Stimulated activated CD8-positive, alpha-beta memory T cell treated with anti-CD3 and anti-CD28 coated beads, Interleukin-12 subunit alpha, Interleukin-12 subunit beta, amount 100 ng/mL, for 1 hour (primary cell): ENCODE measurements at regions not wholly inside any gene's neighbourhood (a gene's known extent, or its start where the extent isn't known, plus 50 kb on each side); places are given as distances from the start of the nearest gene placed in this dataset.
"Not testable (repeated sequence)": the region's sequence is repeated elsewhere in the genome, so short reads cannot be mapped to it uniquely, and the experiment has no call there.

Experiments
- DNase-seq: peaks from one replicate; pipeline ENCODE4 v3.0.0-alpha.2; 2020; ENCODE audit warnings: low read depth

DNA sequence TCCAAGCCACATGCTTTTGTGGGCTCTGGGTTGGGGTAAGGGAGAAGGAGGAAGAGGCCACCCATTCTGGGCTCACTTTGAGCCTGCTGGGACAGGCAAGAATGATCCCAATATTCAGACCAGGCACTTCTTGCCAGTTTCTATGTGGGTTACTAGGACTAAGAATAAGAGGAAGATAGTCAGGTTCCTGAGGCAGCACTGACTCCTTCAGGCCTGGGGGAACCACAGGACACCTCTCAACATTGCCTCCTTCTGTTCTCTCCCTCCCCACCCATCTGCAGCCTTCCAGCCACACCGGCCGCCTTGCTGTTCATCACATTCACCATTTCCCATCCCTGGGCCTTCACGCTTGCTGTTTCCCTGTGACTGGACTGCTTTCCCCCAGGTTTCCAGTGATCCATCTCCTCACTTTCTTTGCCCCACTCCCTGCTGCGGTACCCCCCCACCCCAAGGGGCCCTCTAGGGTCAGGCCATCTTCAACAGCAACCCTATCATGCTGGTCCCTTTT is 69.2 kb upstream of the SIRPA start:
- no peak for DNase-seq

DNA sequence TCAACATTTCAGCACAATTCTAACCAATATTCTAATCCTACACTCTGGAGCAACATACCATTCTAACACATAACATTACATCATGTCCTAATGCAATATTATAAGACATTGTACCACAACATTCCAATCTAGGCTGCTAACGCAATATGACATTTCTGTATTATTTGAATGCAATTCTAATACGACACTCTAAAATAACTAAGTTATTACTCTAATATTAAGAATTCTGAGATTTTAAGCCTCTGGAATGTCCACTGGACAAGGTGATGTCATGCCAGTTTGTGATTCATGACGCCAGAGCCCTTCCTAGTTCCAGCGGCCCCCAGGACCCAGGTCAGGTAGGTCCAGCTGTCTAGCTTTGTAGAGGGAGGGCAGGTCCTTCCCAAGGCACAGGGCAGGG is 69.7 kb upstream of the SIRPA start:
- no peak for DNase-seq

DNA sequence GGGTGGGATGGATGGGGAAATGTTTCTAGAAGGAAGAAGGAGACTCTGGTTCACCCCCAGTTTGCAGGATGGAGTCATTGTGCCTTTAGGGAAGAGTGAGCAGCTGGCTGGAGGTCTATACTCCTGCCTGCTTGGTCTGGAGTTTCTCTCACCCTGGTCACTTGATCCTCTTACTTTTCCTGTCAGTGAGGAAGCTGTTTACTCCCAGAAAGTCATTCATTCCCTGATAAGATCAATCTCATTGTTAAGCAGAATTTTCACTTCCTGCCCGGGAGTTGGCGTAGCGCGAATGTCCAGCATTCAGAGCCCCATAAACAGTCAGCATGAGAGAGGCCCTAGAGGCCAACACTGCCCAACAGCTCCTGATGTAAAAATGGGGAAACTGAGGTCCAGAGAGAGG is 70.4 kb upstream of the SIRPA start:
- DNase-seq: no peak

DNA sequence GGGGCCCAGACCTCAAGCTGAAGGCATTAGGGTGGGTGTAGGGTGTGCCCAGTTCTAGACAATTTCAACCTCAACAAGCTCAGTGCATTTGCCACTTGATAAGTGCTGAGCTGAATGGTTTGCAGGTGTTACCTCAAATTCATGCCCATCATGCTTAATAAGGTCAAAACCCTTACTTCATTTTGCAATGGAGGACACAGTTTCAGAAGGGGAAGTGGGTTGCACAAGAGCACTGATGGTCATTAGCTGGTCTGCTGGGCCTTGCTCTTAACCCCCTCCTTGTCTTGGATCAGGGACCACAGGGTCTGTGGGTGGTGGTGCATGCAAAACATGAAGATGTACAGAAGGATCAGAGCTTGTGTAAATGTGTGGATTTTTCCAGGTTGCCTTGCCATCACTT is 71.0 kb upstream of the SIRPA start:
- DNase-seq: no peak

DNA sequence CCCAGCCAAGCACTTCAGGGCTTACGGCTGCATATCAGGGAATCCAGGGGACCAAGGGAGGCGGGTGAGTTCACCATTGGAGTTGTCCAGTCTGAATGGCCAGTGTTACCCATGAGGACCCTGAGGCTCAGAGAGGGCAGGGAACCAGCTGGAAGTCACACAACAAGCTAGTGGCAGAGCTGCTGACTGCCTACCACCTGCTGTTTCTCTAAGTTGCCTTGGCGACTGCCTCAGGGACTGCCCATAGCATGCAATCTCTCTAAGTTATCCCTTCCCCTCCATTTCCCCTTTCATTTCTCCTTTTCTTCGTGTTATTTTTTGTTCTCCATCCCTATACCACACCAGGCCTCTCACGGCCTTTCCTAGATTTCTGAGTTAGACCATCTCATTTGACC is 71.8 kb upstream of the SIRPA start:
- DNase-seq: no peak

DNA sequence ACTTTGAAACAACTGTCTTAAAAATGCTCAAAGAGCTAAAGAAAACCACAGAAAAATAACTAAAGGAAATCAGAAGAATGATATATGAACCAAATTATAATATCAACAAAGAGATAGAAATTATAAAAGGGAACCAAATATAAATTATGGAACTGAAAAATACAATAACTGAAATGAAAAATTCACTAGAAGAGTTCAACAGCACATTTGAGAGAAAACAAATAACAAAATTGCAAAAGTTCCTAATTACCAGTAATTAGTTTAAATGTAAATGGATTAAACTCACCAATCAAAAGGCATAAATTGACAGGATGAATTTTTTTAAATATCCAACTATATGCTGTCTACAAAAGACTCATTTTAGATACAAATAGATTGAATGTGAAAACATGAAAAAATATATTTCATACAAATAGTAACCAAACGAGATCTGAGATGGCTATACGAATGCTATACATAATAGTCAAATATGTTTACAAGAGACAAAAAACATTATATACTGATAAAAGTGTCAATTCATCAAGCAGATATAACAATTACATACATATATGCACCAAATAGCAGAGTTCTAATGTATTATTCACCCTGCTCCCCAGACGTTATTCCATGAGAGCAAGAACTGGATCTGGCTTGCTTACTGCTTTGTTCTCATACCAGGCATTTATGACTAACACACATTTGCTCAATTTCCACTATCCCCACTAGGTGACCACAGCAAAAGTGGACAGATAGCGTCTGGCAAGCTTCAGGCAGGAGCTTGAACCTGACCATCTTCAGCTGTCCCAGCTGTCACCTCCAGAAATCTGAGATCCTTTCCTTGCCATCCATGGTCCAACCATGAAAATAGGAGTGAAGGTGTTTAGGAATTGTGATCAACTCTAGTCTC is 72.4 kb upstream of the SIRPA start:
- no peak for DNase-seq

DNA sequence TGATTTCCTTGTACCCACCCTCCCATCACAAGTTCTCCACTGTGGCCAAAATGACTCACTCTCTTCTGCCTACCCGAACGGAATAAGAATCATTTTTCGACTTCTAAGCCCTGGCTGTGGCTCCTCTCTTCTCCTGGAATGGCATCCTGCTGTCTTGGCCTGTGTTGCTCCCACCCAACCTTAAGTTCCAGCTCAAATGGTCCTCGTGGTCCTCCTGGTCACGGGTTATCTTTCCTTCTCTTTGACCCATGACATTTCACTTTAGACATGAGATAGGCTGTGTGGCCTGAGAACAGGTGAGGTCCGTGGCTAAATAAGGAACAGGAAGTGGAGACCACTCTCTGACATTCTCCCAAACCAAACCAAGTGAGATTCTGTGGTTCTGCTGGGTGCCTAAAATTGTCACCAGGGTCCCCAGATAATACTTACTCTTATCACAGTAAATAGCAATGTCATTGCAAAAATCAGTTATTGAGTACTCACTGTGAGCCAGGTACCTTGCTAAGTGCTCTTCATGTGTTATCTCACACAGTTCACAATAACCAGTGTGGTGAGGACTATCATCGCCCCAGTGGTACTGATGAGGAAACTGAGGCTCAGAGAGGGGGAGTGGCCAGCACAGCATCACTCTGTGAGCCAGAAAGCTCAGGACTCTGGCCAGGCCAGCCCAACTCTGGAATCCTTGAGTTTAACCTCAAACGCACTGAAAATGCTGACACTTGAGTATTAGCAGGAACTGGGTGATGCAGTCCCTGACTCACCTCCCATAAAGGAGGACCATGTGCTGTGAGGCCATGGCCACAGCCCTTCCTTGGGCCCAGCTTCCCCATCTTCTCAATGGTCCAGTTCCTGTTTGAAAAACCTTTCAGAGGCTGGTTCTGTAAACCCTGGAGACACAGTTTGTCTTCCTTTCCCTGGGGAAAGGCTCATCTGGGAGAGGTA is 74.8 kb upstream of the SIRPA start:
- no peak for DNase-seq

DNA sequence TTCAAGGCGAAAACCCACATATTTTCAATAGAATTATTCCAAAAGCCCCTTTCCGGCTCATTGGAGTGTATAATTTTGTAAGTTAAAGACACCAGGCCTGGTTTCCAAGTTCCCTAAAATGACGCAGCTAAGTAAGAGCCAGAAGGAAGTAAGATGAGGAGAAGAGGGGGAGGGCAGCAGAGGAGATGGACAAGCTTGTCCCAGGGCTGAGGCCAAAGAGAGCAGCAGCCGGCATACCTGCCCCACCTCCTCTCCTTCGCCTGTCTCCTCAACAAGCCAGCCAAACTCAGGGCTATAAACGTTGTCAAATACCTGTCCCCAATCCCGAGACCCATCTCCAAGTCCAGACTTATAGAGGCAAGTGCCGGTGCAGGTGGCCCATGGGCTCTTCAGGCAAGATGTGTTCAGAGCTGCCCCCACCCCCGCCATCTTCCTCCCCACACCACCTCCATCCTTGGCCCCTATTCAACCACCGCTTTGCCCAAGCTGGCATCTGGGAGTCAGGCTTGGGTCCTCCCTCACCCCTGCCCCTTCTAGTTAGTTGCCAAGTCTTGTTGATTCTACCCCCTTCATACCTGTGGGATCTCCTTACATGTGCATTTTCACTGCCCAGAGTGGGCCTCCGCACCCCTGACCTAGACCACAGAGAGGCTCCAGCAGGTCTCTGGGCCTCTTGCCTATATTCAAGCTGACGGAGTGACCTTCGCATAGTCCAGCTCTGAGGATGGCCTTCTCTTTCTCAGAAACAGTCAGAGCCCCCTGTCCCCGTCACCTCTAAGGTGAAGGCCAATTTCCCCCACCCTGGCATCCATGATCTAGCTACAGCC is 75.7 kb upstream of the SIRPA start:
- DNase-seq: no peak

DNA sequence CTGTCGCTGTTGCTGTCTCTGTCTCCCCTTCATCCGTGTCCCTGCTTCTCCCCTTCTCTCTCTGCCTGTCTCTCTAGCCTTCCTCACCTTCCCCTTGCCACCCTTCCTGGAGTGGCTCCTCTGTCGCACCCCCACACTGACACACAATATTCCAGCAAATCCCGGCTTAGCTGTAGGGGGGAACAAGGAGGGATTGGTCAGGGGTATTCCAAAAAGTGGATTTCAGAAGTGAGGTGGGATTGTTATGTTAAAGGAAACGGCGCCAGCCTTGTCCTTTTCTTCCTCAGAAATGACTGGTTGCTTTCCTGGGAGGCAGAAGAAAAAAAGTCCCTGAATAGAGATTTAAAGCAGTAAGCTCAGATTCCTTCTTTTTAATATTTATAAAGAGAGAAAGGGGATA is 76.3 kb upstream of the SIRPA start:
- no peak for DNase-seq

DNA sequence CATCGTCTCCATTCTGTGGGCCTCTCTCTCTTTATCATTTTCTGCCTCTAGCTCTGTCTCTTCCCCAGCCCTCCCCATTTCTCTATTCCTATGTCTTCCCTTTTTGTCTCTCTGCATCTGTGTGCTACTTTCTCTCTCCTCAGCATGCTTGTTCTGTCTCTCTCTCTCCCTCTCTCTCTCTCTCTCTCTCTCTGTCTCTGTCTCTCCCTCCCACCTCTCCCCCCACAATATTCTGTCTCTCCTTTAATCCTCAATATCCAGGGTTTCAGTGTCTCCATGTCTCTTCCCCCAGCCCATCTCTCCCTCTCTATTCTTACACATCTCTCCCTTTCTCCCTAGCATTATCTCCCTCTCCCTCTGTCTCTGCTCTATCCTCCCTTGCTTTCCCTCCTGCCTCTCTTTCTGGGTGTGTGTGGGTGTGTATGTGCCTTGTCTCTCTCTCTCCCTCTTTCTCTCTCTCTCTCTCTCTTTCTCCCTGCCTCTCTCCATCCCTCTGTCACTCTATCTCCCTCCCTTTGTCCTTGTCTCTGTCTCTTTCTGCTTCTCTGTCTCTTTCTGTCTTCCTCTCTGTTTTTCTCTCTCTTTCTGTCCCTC is 76.9 kb upstream of the SIRPA start:
- DNase-seq: no peak

DNA sequence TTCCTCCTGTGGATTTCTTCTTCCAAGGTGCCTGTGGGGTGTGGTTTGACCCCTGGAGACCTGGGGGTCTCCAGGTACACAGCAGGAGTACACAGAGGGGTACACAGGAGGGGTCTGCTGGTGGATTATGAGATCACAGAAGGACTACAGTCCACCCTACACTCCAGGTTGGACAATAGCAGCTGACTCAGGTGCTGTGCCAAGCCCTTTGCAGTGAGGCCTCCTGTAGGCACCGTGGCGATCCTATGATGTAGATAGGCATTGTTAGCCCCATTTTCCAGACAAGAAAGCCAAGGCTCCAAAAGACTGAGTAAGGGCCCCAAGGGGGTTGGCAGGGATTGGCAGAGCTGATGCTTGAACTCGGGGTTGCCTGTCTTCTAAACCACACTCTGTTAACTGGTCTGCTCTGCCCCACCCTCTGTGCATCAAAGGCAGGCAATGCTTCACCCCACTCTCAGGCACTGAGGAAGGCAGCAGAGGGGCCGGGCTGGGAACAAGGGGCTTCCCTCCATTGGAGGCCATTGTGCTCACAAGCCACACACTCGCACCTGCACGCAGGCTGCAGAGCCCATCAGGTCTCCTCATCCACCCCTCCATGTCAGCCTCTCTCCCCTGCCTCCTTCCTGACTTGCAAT is 77.5 kb upstream of the SIRPA start:
- no peak for DNase-seq

DNA sequence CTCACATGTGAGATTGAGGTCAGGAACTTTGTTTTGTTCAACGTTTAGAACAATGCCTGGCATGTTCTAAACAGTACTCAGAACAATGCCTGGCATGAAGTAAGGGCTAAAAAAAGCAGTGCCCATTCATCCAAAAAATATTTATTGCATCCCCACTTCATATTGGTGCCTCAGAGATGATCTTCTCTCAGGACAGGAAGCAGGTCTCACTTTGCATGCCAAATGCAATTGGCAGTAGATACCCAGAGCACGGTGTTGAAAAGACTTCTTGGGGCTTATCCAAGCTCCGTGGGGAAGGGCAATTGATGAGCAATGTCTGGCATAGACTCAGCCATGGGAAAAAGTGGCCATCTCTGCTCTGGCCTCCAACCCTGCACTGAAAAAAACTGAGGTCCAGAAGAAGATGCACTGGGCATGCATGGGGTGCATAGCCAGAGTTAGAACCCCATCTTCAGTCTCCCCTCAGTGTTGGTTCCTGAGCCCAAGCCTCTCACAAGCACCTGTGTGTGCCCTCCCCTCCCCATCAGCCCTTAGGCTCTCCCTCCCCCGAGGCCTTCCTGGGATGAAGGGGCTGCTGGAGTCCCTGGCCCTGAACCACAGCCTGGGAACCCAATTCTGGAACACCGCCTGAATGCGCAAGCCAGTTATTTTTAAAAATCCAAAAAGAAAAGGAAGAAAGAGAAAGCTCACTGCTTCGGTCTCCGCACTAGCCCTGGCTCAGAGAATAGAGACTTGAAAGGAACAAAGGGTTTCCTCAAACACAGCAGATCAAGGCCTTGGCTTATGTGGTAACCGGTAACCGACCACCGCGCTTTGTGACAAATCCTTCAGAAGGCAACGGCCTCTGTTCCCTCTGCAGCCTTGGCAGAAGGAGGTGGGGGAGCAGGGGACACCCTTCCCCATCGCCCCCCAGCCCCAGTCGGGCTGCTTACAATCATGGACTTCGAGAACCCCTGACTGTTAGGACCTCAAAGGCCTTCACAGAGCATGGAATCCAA is 78.5 kb upstream of the SIRPA start:
- no peak for DNase-seq

DNA sequence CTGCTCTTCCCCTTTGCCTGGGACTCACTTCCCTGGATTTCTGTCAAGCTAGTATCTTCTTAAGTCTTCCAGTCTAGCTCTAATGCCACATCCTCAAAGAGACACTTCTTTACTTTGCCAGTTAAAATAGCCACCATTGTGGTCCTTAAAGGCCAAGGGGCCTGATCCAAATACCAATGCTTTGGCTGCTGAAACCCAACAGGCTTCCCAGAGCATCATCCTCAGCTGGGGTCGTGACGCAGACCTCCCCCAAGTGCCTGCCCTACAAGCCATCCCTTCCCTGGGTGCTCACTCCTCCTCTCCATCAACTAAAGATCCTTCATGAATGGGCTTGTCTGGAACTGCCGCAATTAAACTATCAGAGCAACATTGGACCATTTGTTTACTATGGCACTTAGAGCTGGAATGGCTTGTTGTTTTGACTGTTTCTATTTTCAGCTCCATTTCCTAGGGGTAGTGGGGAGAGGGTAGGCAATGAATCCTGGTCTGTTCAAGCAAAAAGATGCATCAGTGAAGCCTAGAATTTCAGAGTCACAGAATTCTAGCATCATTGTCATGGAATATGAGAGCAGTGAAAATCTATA is 79.6 kb upstream of the SIRPA start:
- DNase-seq: no peak

DNA sequence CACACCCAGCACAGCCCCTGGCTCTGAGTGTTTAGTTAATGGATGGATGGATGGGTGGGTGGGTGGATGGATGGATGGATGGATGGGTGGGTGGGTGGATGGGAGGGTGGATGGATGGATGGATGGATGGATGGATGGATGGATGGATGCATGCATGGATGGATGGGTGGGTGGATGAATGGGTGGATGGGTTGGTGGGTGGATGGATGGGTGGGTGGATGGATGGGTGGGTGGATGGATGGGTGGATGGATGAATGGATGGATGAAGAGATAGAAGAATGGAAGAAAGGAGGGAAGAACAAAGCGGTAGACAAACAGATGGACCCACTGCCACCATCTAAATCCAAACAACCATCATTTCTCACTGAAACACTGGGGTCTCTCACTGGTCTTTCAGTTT is 80.3 kb upstream of the SIRPA start:
- not testable (repeated sequence) for DNase-seq

DNA sequence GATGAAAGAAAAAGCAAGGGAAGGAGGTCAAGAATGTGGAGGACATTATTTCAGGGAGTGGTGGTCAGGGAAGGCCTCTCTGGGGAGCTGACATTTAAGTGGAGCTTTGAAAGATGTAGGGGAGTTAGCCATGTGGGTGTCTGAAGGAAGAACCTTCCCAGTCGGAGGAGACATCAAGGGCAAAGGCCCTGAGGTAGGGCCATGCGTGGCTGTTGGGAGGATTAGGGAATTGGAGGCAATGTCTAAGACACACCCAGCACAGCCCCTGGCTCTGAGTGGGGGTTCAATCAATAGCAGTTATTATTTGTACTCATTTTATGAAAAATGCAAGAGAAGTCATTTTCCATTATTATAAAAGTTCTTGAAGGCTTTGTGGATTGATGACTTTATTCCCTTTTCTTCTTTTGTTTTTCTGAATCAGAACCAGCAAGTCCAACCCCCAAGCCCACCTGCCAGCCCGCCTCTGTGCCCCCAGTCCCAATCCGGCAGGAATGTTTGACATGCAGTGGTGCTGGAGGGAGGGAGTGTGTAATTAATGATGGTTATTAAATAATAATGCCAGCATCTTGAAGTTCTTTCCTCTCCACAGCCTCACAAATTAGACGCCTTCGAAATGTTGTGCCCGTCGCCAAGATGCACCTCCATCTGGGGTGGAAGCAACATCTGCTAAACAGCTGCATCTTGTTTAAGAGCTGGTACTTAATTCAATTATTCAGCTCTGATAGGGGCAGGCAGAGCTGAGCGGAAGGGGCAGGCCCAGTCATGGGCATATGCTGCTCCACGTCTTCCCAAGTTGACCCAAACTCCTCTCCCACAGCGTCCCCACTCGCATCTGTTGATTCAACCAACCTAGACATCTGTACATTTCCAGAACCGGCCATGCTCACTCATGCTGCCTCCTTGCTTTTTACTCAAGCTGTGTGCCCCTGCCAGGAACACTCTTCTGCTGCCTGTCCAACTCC is 81.3 kb upstream of the SIRPA start:
- no peak for DNase-seq

DNA sequence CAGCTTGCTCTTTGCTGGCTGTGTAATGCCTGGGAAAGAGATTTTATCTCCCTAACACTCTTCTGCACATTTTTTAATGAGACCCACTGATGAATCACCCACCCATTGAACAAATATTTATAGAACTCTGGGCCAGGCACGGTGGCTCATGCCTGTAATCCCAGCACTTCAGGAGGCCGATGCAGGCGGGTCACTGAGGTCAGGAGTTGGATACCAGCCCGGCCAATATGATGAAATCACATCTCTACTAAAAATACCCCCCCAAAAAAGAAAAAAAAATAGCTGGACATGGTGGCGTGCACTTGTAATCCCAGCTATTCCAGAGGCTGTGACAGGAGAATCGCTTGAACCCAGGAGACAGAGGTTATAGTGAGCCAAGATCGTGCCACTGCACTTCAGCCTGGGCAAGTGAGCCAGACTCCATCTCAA is 82.1 kb upstream of the SIRPA start:
- DNase-seq: no peak

DNA sequence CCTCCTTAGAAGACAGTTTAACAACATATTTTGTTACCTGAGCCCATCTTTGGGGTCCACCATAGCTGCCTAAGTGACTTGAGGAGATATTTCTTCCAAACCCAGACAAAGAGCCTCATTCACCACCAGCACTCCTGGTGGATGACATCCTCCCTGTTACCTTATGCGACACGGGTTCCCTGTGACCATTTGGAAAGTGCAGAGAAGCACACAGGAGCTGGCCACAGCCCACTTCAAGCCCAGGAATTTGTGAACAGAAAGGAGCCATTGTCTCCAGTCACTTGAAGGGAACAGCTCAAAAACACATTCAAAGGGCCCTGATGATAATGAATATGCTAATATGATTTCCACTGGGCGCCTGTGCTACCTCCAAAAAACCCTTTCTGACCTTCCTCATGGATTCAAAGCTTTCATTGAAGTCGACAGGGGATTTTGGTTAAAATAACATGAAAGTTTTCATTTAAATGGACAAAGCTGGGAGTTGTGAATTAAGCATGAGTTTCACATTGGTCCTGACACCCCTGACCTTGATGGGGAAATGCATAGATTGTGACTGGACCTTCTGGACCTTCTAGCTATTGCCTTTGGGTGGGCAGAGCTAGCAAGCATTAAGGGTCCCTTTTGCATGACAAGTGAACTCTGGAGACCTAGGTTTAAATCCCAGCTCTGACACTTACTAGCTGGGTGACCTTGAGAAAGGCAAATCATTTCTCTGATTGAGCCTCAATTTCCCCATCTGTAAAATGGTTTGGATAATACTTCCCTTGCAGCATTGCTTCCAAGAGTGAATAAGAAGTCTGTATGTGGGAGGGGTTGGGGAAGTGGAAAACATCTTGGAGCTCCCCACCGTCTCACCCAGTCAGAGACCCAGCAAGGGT is 83.3 kb upstream of the SIRPA start:
- DNase-seq: no peak
